H54 (cell line): ENCODE measurements at regions not wholly inside any gene's neighbourhood (a gene's known extent, or its start where the extent isn't known, plus 50 kb on each side); places are given as distances from the start of the nearest gene placed in this dataset.
"Not testable (repeated sequence)": the region's sequence is repeated elsewhere in the genome, so short reads cannot be mapped to it uniquely, and the experiment has no call there.

ENCODE experiments used
- DNase-seq: peaks from one replicate; pipeline ENCODE4 v3.0.0; 2011; ENCODE audit warnings: low spot score, mixed read lengths; ENCODE audit not compliant: insufficient read length
- FAIRE-seq: peaks from 3 replicates; lab custom pipeline; 2011; peaks lifted over from hg19 to GRCh38; lab: Jason Lieb, UNC
- POLR2A ChIP-seq: IDR thresholded peaks from 2 replicates; pipeline ENCODE4 v1.6.1; 2011; ENCODE audit warnings: low read depth, mild to moderate bottlenecking, low read length

- DNase-seq (no peak), FAIRE-seq (no peak)
- no peak for TF ChIP-seq POLR2A
Observed at GRCh38 chr3:83251490-83251889, 1490.0 kb upstream of the GBE1 start.

DNA sequence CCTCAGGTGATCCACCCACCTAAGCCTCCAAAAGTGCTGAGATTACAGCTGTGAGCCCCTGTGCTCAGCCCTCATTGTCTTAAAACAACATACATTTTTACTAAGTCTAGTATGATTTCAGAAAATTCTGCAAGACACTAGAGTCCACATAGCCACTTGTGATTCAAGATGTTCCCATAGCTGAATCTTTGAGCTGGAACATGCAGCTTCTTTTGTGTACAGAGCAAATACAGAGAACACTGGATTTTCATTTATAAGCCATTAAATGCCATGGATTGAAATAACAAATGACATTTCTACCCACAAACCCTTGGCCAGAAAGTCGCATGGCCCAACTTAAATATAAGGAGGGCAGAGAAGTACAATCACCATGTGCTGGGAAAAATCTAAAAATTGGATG lies 1489.2 kb upstream of the GBE1 start:
- DNase-seq (no peak), FAIRE-seq (no peak)
- no peak for TF ChIP-seq POLR2A

GRCh38 chr3:83248454-83248853 lies 1487.0 kb upstream of the GBE1 start:
- FAIRE-seq (no peak), DNase-seq (no peak)
- TF ChIP-seq POLR2A, result no peak

GRCh38 chr3:83235180-83235814 lies 1473.9 kb upstream of the GBE1 start:
- FAIRE-seq, result no peak
- no peak for TF ChIP-seq POLR2A
- DNase-seq, result no peak

- DNase-seq, result no peak
- FAIRE-seq, result no peak
- no peak for TF ChIP-seq POLR2A
Observed at GRCh38 chr3:83233715-83234114, 1472.3 kb upstream of the GBE1 start.

DNA sequence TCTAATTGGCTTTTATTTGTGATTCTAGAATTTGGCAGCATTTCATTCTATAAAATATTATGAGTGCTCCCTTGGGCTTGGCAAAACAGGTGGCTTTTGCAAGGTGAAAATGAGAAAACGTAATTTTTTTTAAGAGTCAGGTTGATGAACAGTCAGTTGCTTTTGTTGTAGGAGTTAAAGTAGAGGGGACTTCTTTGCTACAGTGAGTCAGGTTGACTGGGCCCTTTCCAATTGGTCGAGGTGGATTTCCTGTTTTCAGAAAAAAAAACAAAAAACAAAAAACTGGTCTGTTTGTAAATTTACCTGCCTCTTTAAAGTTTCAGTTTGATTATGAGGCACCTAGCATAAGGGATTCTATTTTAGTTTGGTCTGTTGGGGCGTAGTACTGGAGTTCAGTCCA lies 1469.4 kb upstream of the GBE1 start:
- no peak for DNase-seq
- peak; percentile 53 for FAIRE-seq
- TF ChIP-seq POLR2A, result no peak

GRCh38 chr3:83230376-83230775 lies 1468.9 kb upstream of the GBE1 start:
- no peak for TF ChIP-seq POLR2A
- no peak for FAIRE-seq
- DNase-seq, result no peak

- DNase-seq, result no peak
- FAIRE-seq, result no peak
- TF ChIP-seq POLR2A, result no peak
Observed at GRCh38 chr3:83226751-83227150, 1465.3 kb upstream of the GBE1 start.

GRCh38 chr3:83224101-83224868 lies 1462.8 kb upstream of the GBE1 start:
- TF ChIP-seq POLR2A, result no peak
- FAIRE-seq (peak; percentile 88), DNase-seq (no peak)

DNA sequence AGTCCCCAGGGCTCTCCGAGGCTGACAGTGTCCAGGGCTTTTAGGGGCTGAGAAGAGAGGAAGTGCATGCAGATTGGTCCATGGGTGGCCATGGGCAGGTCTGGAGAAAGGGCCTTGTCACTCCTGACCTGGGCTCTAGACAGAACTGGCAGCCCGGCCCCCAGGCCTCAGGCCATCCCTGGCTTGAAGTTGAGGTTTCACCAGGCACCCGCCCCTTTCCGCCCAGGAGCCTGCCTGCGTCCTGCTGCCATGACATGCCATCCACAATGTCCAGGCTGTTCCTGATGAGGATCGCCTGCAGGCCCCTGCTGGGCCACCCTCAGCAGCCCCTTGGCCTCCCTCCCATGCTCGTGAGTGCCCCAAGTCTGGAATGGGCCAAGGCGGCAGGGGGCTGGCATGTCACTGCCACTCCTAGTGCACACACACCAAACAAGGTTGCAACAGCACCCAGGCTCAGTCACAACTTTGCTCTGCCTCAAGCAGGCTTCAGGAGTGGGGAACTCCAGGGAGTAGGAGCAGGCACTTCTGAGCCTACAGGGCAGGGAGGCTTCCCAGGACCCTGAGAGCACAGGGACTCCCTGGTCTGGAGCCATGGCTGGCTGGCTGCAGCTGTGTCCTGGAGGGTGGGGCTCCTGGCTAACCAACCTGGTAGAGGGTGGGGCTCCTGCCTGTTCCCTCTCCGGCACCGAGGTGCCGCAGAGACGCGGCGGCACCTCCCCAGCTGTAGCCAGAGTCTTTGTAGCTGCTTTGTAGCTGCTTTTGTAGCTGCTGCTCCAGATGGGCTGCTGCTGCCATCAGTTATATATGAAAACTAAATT lies 1457.1 kb upstream of the GBE1 start:
- DNase-seq, result no peak
- no peak for TF ChIP-seq POLR2A
- no peak for FAIRE-seq

- not testable (repeated sequence) for FAIRE-seq, DNase-seq
Observed at GRCh38 chr3:83217595-83218118, 1456.2 kb upstream of the GBE1 start.

- TF ChIP-seq POLR2A, result no peak
- FAIRE-seq (no peak), DNase-seq (no peak)
Observed at GRCh38 chr3:83216919-83217594, 1455.6 kb upstream of the GBE1 start.

GRCh38 chr3:83195243-83195642 lies 1433.8 kb upstream of the GBE1 start:
- DNase-seq (no peak), FAIRE-seq (no peak)
- no peak for TF ChIP-seq POLR2A
